GM18868 (cell line): ENCODE measurements at regions not wholly inside any gene's neighbourhood (a gene's known extent, or its start where the extent isn't known, plus 50 kb on each side); places are given as distances from the start of the nearest gene placed in this dataset.
A peak's percentile ranks its signal among the peaks of the same experiment; 100 is the strongest.

ENCODE experiments used
- ATAC-seq: cut with Tn5 transposase; IDR thresholded peaks from one replicate; pipeline ENCODE4 v1.9.1; 2021; ENCODE audit warnings: mild to moderate bottlenecking, moderate library complexity; ENCODE audit not compliant: unreplicated experiment

- no peak for ATAC-seq
These were observed 51.0 kb upstream of the DSC1 start for GRCh38 chr18:31213641-31214040.

GRCh38 chr18:31217038-31217849 is 54.6 kb upstream of the DSC1 start:
- no peak for ATAC-seq

- ATAC-seq: no peak
These were observed 56.2 kb upstream of the DSC1 start for GRCh38 chr18:31218671-31219383.

- no peak for ATAC-seq
These were observed 56.7 kb upstream of the DSC1 start for GRCh38 chr18:31219395-31219794.

- ATAC-seq: no peak
These were observed 60.7 kb upstream of the DSC1 start for GRCh38 chr18:31223371-31223770.

GRCh38 chr18:31225668-31226067 is 63.0 kb upstream of the DSC1 start:
- ATAC-seq: no peak

GRCh38 chr18:31227497-31228229 is 65.0 kb upstream of the DSC1 start:
- no peak for ATAC-seq

- ATAC-seq: peak; percentile 28
These were observed 67.2 kb upstream of the DSC1 start for GRCh38 chr18:31229829-31230228.

GRCh38 chr18:31230495-31230894 is 67.8 kb upstream of the DSC1 start:
- peak; percentile 85 for ATAC-seq

- ATAC-seq: no peak
These were observed 69.4 kb upstream of the DSC1 start for GRCh38 chr18:31232013-31232412.

GRCh38 chr18:31232775-31233424 is 70.2 kb upstream of the DSC1 start:
- no peak for ATAC-seq

- ATAC-seq: no peak
These were observed 71.1 kb upstream of the DSC1 start for GRCh38 chr18:31233621-31234275.

- no peak for ATAC-seq
These were observed 73.2 kb upstream of the DSC1 start for GRCh38 chr18:31235856-31236255.

- no peak for ATAC-seq
These were observed 74.5 kb upstream of the DSC1 start for GRCh38 chr18:31237142-31237541.

GRCh38 chr18:31241425-31241824 is 76.5 kb upstream of the DSG1 start:
- no peak for ATAC-seq

- no peak for ATAC-seq
These were observed 76.0 kb upstream of the DSG1 start for GRCh38 chr18:31241900-31242409.

- no peak for ATAC-seq
These were observed 74.0 kb upstream of the DSG1 start for GRCh38 chr18:31243740-31244512.

GRCh38 chr18:31244771-31245394 is 73.1 kb upstream of the DSG1 start:
- no peak for ATAC-seq

GRCh38 chr18:31245820-31246219 is 72.1 kb upstream of the DSG1 start:
- peak; percentile 33 for ATAC-seq
